AG09309 (cell line): ENCODE measurements at regions not wholly inside any gene's neighbourhood (a gene's known extent, or its start where the extent isn't known, plus 50 kb on each side); places are given as distances from the start of the nearest gene placed in this dataset.

Experiments used
- DNase-seq: peaks from one replicate; pipeline ENCODE4 v3.0.0-alpha.2; 2010; ENCODE audit warnings: low read depth
- H3K4me3 ChIP-seq: 2 replicates; pipeline ENCODE4 v1.5.1; 2011; ENCODE audit warnings: mild to moderate bottlenecking, low read depth, low read length, moderate library complexity; ENCODE audit not compliant: control insufficient read depth
- CTCF ChIP-seq: IDR thresholded peaks from 2 replicates; pipeline ENCODE4 v1.5.1; 2011; ENCODE audit warnings: mild to moderate bottlenecking, low read depth, low read length, inconsistent platforms; ENCODE audit not compliant: insufficient read depth, control insufficient read depth; ENCODE audit errors: missing control alignments

- DNase-seq: peak; percentile 45
- no peak for TF ChIP-seq CTCF
- no peak overlapping the region for H3K4me3 ChIP-seq
Measured at GRCh38 chr18:22342625-22343024, 75.1 kb downstream of the CTAGE1 start.

DNA sequence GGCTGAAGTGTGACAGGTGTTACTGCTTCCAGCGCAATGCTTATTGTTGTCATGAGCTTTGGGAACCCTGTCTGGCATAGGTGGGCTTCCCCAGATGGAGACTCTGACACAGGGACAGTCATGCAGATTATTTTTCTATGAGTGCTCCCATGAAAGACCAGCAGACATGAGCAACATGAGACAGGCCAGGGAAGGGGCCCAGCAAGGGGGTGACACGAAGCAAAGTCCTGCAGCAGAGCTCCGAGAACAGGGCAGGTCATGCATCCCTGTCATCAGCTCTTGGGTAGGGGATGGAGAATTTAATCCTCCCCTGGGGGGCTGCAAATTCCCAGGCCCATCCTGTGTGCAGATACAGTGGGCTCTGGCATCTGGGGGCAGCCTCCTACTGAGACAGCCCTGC is 77.4 kb downstream of the CTAGE1 start:
- TF ChIP-seq CTCF: no peak
- H3K4me3 ChIP-seq: no peak overlapping the region
- DNase-seq: no peak

DNA sequence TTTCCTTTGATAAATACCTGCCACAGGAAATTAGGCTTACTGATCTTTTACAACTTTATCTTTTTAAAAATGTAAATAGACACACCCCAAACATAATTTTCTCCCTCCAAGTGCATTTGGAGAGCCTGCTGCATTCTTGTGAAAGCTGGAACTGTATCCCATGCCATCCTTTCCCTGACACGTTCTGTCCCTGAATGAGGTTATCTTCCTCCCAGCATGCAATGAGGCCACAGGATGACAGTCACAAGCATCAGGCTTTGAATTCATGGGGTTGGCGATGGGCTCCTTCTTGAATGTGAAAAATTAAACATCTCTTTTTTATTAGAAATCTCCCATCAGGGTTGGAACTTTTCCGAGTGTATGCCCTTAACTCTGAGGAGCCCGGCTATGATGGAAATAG is 77.8 kb downstream of the CTAGE1 start:
- DNase-seq: no peak
- no peak overlapping the region for H3K4me3 ChIP-seq
- no peak for TF ChIP-seq CTCF

- DNase-seq: no peak
- H3K4me3 ChIP-seq: no peak overlapping the region
- no peak for TF ChIP-seq CTCF
Measured at GRCh38 chr18:22337833-22338232, 79.9 kb downstream of the CTAGE1 start.

- H3K4me3 ChIP-seq: no peak overlapping the region
- TF ChIP-seq CTCF: no peak
- DNase-seq: no peak
Measured at GRCh38 chr18:22337306-22337705, 80.4 kb downstream of the CTAGE1 start.

DNA sequence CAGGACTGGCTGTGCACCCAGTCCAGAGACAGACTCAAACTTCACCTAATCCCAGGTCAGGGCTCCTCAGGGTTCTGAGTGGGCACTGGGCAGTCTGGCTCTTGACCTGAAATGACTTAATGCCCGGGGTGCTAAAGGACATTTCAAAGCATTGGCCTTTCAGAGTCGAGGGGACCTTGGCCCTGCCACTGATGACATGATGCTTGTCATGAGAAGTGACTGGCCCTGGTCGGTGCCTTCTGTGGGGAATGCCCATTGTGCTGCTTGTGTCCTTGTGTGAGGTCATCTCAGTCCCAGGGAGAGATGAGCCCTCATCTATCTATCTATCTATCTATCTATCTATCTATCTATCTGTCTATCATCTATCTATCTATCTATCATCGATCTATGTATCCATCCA is 81.3 kb downstream of the CTAGE1 start:
- H3K4me3 ChIP-seq: no peak overlapping the region
- DNase-seq: no peak
- TF ChIP-seq CTCF: no peak

DNA sequence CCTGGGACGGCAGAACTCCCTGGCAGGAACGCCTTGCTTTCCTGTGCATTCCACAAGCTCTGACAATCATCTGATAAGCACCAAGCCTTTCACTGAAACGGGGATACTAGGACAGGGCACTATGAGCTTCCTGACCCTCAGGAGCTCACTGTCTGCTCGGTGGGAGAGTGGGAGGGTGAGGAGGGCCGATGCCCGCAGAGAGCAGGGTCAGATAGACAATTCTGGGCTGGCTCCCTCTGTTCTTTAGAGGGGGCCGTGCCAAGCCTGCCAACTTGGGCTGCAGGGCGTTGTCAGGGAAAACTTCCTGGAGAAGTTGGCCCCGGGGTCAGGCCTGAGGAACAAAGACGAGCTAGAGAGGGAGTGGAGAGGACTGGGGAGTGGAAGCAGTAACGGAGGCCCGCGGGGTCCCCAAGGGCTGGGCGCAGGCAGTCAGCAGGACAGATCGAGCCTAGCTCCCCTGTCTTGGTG is 82.0 kb downstream of the CTAGE1 start:
- DNase-seq: no peak
- H3K4me3 ChIP-seq: no peak overlapping the region
- no peak for TF ChIP-seq CTCF
